GM12878 (cell line): ENCODE measurements at regions not wholly inside any gene's neighbourhood (a gene's known extent, or its start where the extent isn't known, plus 50 kb on each side); places are given as distances from the start of the nearest gene placed in this dataset.

Experiments used
- CHD4 ChIP-seq: fragments of 200-600 bp; sonication (generic); IDR thresholded peaks from 2 replicates; pipeline ENCODE4 v1.6.1; 2016; ENCODE audit warnings: mild to moderate bottlenecking
- TF ChIP-seq, protein P1 (sequence below): fragments of 450-650 bp; IDR thresholded peaks from 2 replicates; pipeline ENCODE4 v1.6.1; 2018; ENCODE audit warnings: borderline replicate concordance, mild to moderate bottlenecking; ENCODE audit not compliant: partially characterized antibody

DNA sequence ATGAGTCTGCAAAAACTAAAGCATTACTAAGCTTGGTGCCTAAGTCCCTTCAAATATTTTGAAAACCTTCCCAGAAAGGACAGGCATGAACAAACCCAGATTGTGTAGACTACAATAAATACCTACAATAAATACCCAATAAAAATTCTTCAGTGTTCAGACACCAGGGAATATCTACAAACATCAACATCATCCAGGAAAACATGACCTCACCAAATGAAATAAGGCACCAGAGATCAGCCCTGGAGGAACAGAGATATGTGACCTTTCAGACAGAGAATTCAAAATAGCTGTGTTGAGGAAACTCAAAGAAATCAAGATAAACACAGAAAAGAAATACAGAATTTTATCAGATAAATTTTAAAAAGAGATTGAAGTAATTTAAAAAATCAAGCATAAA, 57.8 kb upstream of the NLRP2B start (continued):
- TF ChIP-seq, protein P1, sequence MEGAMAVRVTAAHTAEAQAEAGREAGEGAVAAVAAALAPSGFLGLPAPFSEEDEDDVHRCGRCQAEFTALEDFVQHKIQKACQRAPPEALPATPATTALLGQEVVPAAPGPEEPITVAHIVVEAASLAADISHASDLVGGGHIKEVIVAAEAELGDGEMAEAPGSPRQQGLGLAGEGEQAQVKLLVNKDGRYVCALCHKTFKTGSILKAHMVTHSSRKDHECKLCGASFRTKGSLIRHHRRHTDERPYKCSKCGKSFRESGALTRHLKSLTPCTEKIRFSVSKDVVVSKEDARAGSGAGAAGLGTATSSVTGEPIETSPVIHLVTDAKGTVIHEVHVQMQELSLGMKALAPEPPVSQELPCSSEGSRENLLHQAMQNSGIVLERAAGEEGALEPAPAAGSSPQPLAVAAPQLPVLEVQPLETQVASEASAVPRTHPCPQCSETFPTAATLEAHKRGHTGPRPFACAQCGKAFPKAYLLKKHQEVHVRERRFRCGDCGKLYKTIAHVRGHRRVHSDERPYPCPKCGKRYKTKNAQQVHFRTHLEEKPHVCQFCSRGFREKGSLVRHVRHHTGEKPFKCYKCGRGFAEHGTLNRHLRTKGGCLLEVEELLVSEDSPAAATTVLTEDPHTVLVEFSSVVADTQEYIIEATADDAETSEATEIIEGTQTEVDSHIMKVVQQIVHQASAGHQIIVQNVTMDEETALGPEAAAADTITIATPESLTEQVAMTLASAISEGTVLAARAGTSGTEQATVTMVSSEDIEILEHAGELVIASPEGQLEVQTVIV, result no peak
- no peak for TF ChIP-seq CHD4
